Endodermal cell (in vitro differentiated cells): ENCODE measurements at regions not wholly inside any gene's neighbourhood (a gene's known extent, or its start where the extent isn't known, plus 50 kb on each side); places are given as distances from the start of the nearest gene placed in this dataset.

Experiments
- DNase-seq: peaks from one replicate; pipeline ENCODE4 v3.0.0-alpha.2; 2017
- H3K27ac ChIP-seq: 2 replicates; pipeline ENCODE4 v1.5.1; 2013; ENCODE audit warnings: mild to moderate bottlenecking, low read depth, low read length, moderate library complexity
- H3K27me3 ChIP-seq: 2 replicates; pipeline ENCODE4 v1.6.1; 2013; ENCODE audit warnings: mild to moderate bottlenecking, low read length, moderate library complexity; ENCODE audit not compliant: insufficient read depth, control insufficient read depth, poor library complexity, severe bottlenecking
- H3K36me3 ChIP-seq: 2 replicates; pipeline ENCODE4 v1.7.0; 2013; ENCODE audit warnings: mild to moderate bottlenecking, low read length, moderate library complexity; ENCODE audit not compliant: control insufficient read depth, insufficient read depth
- H3K4me1 ChIP-seq: one replicate; pipeline ENCODE4 v1.7.0; 2013; ENCODE audit warnings: low read length; ENCODE audit not compliant: control insufficient read depth, insufficient read depth
- H3K4me3 ChIP-seq: 2 replicates; pipeline ENCODE4 v1.5.1; 2013; ENCODE audit warnings: mild to moderate bottlenecking, low read length, moderate library complexity
- H3K9ac ChIP-seq: 2 replicates; pipeline ENCODE4 v1.6.1; 2013; ENCODE audit warnings: mild to moderate bottlenecking, low read length, moderate library complexity; ENCODE audit not compliant: poor library complexity, severe bottlenecking; ENCODE audit errors: extremely low read depth
- H3K9me3 ChIP-seq: 2 replicates; pipeline ENCODE4 v1.6.1; 2013; ENCODE audit warnings: mild to moderate bottlenecking, low read length, moderate library complexity; ENCODE audit not compliant: control insufficient read depth
- H3K27ac Mint-ChIP-seq: 2 replicates; pipeline ENCODE4 v1.8.0; 2020; ENCODE audit warnings: mixed read lengths
- H3K27me3 Mint-ChIP-seq: 2 replicates; pipeline ENCODE4 v1.8.0; 2021; ENCODE audit warnings: mild to moderate bottlenecking, mixed read lengths; ENCODE audit not compliant: insufficient read depth
- H3K36me3 Mint-ChIP-seq: 2 replicates; pipeline ENCODE4 v1.8.0; 2020; ENCODE audit warnings: low read depth, mixed read lengths
- H3K4me1 Mint-ChIP-seq: 2 replicates; pipeline ENCODE4 v1.8.0; 2020; ENCODE audit warnings: mixed read lengths
- H3K4me3 Mint-ChIP-seq: 2 replicates; pipeline ENCODE4 v1.8.0; 2020; ENCODE audit warnings: mild to moderate bottlenecking, moderate library complexity, mixed read lengths
- H3K9me3 Mint-ChIP-seq: 2 replicates; pipeline ENCODE4 v1.8.0; 2020; ENCODE audit warnings: mild to moderate bottlenecking, mixed read lengths
- CTCF ChIP-seq: fragments of 200-600 bp; sonication (generic); conservative IDR thresholded peaks from 2 replicates; pipeline ENCODE4 v1.5.0; 2021; ENCODE audit warnings: antibody characterized with exemption, mild to moderate bottlenecking
- WGBS, 2 experiments: methylation state at CpG; one replicate each; pipeline versions ENCODE4 v1.1.5 to v1.1.7; 2013; ENCODE audit warnings: missing lambda C conversion rate in 2 of 2, mixed read lengths in 1 of 2; ENCODE audit not compliant: insufficient coverage in 1 of 2, insufficient read length in 1 of 2; 5-methylcytosine and 5-hydroxymethylcytosine counted together

GRCh38 chr14:84592770-84593169 lies 937.2 kb upstream of the FLRT2 start:
- Mint-ChIP-seq H3K4me1 (peaks cover 5% of the 10 kb centered on the region), H3K36me3 (no peaks in the 10 kb centered on the region), H3K4me3 (no peak overlapping the region), H3K27ac (no peak overlapping the region), H3K27me3 (no peaks in the 10 kb centered on the region), H3K9me3 (peaks cover 5% of the 10 kb centered on the region)
- DNase-seq, result no peak
- Histone ChIP-seq H3K4me3 (no peak overlapping the region), H3K4me1 (no peaks in the 10 kb centered on the region), H3K27ac (no peak overlapping the region), H3K36me3 (no peaks in the 10 kb centered on the region), H3K9me3 (peaks cover under 1% of the 10 kb centered on the region), H3K9ac (no peak overlapping the region), H3K27me3 (no peaks in the 10 kb centered on the region)
- no peak for TF ChIP-seq CTCF
- 100% methylated on average over 1 to 2 of the region's 2 CpGs for WGBS, 2 experiments

- Mint-ChIP-seq H3K27me3 (no peaks in the 10 kb centered on the region), H3K36me3 (no peaks in the 10 kb centered on the region), H3K27ac (no peak overlapping the region), H3K9me3 (no peaks in the 10 kb centered on the region), H3K4me3 (no peak overlapping the region), H3K4me1 (no peaks in the 10 kb centered on the region)
- Histone ChIP-seq H3K9me3 (no peaks in the 10 kb centered on the region), H3K4me1 (no peaks in the 10 kb centered on the region), H3K9ac (no peak overlapping the region), H3K27me3 (no peaks in the 10 kb centered on the region), H3K36me3 (no peaks in the 10 kb centered on the region), H3K27ac (no peak overlapping the region), H3K4me3 (no peak overlapping the region)
- TF ChIP-seq CTCF, result no peak
- no peak for DNase-seq
- WGBS, 2 experiments, result 100% methylated on average over 1 of the region's 2 CpGs; no CpG with 5 or more reads in 1 of the 2 experiments
Observed at GRCh38 chr14:84610086-84610485, 919.9 kb upstream of the FLRT2 start.

DNA sequence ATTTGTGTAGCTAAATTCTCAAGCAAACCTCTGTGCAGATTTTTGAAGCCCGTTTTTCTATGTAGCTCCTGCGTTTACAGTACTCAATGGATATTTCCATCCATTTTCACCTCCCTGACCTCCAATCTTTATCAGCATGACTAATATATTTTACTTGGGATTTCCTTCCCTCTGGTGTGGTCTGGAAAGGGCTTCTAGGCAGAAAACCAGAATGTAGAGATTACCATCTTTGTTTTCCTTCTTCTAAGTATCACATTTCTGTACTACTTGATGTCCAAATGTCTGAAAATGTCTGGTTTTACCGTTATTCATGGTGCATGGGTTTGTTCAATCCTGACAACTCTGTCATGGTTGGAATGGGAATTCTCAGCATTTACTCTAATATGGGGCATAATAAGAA lies 907.6 kb upstream of the FLRT2 start:
- no peaks in the 10 kb centered on the region for H3K9me3 Mint-ChIP-seq
- DNase-seq, result no peak
- Histone ChIP-seq H3K9ac (no peak overlapping the region), H3K4me3 (peak overlapping the region; percentile 0), H3K9me3 (peaks cover 14% of the 10 kb centered on the region), H3K36me3 (no peaks in the 10 kb centered on the region), H3K27ac (no peak overlapping the region), H3K27me3 (no peaks in the 10 kb centered on the region), H3K4me1 (peaks cover 3% of the 10 kb centered on the region)
- peaks cover 18% of the 10 kb centered on the region for H3K4me1 Mint-ChIP-seq
- no peak for TF ChIP-seq CTCF
- WGBS, 2 experiments, result 95% methylated on average over 3 of the region's 3 CpGs; no CpG with 5 or more reads in 1 of the 2 experiments
- no peak overlapping the region for H3K4me3 Mint-ChIP-seq
- no peaks in the 10 kb centered on the region for H3K36me3 Mint-ChIP-seq
- no peak overlapping the region for H3K27ac Mint-ChIP-seq
- no peaks in the 10 kb centered on the region for H3K27me3 Mint-ChIP-seq
